Fibroblast of pulmonary artery (primary cell): ENCODE measurements at regions not wholly inside any gene's neighbourhood (a gene's known extent, or its start where the extent isn't known, plus 50 kb on each side); places are given as distances from the start of the nearest gene placed in this dataset.

ENCODE experiments used
- DNase-seq: peaks from one replicate; pipeline ENCODE4 v3.0.0-alpha.2; 2010; ENCODE audit warnings: low read depth
- H3K4me3 ChIP-seq: replicated peaks from 2 replicates; pipeline ENCODE4 v1.5.1; 2011; ENCODE audit warnings: low read depth, mild to moderate bottlenecking, control low read depth, low read length, moderate library complexity
- CTCF ChIP-seq: IDR thresholded peaks from 2 replicates; pipeline ENCODE4 v1.5.1; 2011; ENCODE audit warnings: mild to moderate bottlenecking, control low read depth, low read length, inconsistent platforms; ENCODE audit errors: missing control alignments

- H3K4me3 ChIP-seq = no peak overlapping the region
- no peak for TF ChIP-seq CTCF
- peak; percentile 41 for DNase-seq
These were observed 589.9 kb upstream of the GNPDA2 start for GRCh38 chr4:45316257-45316656.

GRCh38 chr4:45302828-45303227 is 576.5 kb upstream of the GNPDA2 start:
- DNase-seq = no peak
- no peak for TF ChIP-seq CTCF
- no peak overlapping the region for H3K4me3 ChIP-seq

- no peak for TF ChIP-seq CTCF
These were observed 568.1 kb upstream of the GNPDA2 start for GRCh38 chr4:45294464-45294863.

GRCh38 chr4:45293335-45293734 is 567.0 kb upstream of the GNPDA2 start:
- TF ChIP-seq CTCF = no peak
- H3K4me3 ChIP-seq = no peak overlapping the region
- DNase-seq = no peak

More at GRCh38 chr4:45294464-45294863, 568.1 kb upstream of the GNPDA2 start:
- no peak for DNase-seq
- H3K4me3 ChIP-seq = no peak overlapping the region

DNA sequence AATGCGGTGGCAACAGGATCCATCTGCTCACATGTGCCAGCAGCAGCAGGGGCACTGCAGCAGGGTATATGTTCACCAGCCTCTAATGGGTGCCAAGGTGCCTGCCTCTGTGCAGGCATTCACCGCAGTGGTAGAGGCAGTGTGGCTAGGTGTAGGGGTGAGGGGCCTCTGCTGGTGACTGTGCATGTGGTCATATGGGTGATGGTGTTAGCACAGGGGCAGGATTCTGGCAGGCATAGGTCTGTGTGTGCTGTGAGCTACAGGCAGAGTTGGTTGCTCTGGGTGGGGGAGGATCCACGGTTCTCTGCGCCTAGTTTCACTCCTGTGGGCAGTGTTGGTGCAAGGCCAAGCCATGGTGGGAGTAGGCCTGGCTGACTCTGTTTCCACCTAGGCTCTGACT is 566.5 kb upstream of the GNPDA2 start:
- no peak for DNase-seq
- no peak for TF ChIP-seq CTCF
- H3K4me3 ChIP-seq = no peak overlapping the region

GRCh38 chr4:45284400-45285085 is 558.2 kb upstream of the GNPDA2 start:
- no peak for DNase-seq
- TF ChIP-seq CTCF = no peak
- H3K4me3 ChIP-seq = no peak overlapping the region

DNA sequence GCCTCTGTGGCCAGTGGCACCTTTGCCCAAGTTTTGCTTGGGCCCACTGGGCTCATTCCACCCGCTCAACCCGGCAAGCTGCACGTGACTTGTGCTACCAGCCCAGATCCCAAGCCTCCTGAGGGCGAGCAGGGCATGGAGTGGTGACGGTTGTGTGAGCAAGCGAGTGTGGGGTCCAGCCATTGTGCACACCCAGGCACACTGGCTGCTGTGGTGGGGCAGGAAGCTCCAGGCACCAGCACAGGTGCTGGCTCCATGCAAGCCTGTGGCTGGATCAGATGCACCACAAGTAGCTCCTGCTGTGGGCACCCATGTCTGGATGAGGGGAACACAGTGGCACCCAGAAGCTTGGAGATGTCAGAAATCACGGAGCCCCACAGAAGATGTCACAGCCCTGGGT is 557.0 kb upstream of the GNPDA2 start:
- no peak for DNase-seq
- TF ChIP-seq CTCF = no peak
- no peak overlapping the region for H3K4me3 ChIP-seq
